ENCODE measurements at regions not wholly inside any gene's neighbourhood (a gene's known extent, or its start where the extent isn't known, plus 50 kb on each side); places are given as distances from the start of the nearest gene placed in this dataset.

DNA sequence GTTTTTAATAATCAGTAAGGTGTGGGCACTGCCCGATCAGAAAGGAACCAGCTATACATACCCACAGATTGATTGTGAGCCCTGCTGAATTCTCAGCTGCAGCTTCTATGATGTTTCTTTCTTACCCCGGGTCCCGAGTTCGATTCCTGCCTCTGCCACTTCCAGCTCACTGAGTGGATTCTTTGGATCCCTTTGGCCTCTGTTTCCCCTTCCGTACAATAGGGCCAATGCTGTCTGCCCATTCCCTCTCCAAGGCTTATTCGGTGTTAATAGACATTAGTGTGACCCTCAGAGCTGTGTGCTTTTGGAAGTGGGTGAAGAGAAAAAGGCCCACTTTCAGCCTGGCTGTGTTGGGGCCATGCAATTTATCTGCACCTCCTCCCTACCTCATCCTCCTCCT lies 115.8 kb downstream of the IRX5 start:
- no CpG with 5 or more reads among the region's 6 CpGs for WGBS (ENCODE audit: extremely low coverage, insufficient coverage, insufficient read length)
- no peak overlapping the region for H3K4ac ChIP-seq (ENCODE audit: low read depth, low read length)
- H3K79me2 ChIP-seq (ENCODE audit: control insufficient read depth, insufficient read depth, low read length, poor library complexity): no peaks in the 10 kb centered on the region

DNA sequence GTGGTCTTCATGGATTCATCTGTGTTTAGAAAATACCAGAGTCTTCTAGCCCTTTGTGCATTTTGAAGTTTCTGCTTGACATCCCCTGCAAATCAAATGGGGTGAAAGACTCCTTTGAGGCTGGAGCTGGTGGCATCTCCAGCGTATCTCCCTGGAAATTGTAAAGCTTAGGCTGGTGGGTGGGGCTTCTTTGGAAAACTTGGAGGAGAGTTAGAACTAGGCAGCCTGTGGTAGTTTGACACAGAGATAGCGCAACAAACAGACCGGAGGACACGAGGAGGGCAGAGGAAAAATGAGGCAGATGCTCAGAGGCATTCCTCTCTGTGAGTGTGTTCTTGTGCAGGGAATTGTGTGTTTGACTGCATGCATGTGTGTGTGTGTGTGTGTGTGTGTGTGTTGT lies 116.3 kb downstream of the IRX5 start:
- H3K4ac ChIP-seq (ENCODE audit: low read depth, low read length): no peak overlapping the region
- H2BK5ac ChIP-seq (ENCODE audit: low read depth, low read length, poor library complexity): no peak overlapping the region
- H3K27ac ChIP-seq (ENCODE audit: low read depth, low read length): no peak overlapping the region
- no peaks in the 10 kb centered on the region for H3K36me3 ChIP-seq (ENCODE audit: control insufficient read depth in 1 of 2, insufficient read depth in 2 of 2, low read length in 2 of 2)
- H4K12ac ChIP-seq (ENCODE audit: low read depth, low read length): no peak overlapping the region
- DNase-seq: no peak
- no peaks in the 10 kb centered on the region for H3K27me3 ChIP-seq (ENCODE audit: insufficient read depth, low read length)
- no peak overlapping the region for H2AFZ ChIP-seq (ENCODE audit: insufficient read depth, low read length, poor library complexity)
- H4K8ac ChIP-seq (ENCODE audit: low read depth, low read length): no peak overlapping the region
- H3K4me3 ChIP-seq (ENCODE audit: low read depth, low read length): no peak overlapping the region
- H3K18ac ChIP-seq (ENCODE audit: low read length): no peak overlapping the region
- H3K9me3 ChIP-seq (ENCODE audit: insufficient read depth, low read depth, low read length): peaks cover 5% of the 10 kb centered on the region
- H2AK5ac ChIP-seq (ENCODE audit: low read length): no peak overlapping the region
- H2BK12ac ChIP-seq (ENCODE audit: low read length): no peak overlapping the region
- H3K9ac ChIP-seq (ENCODE audit: low read length): no peak overlapping the region
- no peak overlapping the region for H3K14ac ChIP-seq (ENCODE audit: low read length)
- no peaks in the 10 kb centered on the region for H3K4me1 ChIP-seq (ENCODE audit: control insufficient read depth in 1 of 2, insufficient read depth in 2 of 2, low read length in 2 of 2)
- no peak overlapping the region for H4K91ac ChIP-seq (ENCODE audit: low read depth, low read length)
- H3K79me1 ChIP-seq (ENCODE audit: low read length): no peaks in the 10 kb centered on the region
- no peaks in the 10 kb centered on the region for H3K79me2 ChIP-seq (ENCODE audit: control insufficient read depth, insufficient read depth, low read length, poor library complexity)
- WGBS (ENCODE audit: extremely low coverage, insufficient coverage, insufficient read length): no CpG with 5 or more reads among the region's 4 CpGs
- no peak overlapping the region for H2BK120ac ChIP-seq (ENCODE audit: insufficient read depth, low read length, poor library complexity)
- no peak overlapping the region for H3K23ac ChIP-seq (ENCODE audit: low read length)
- H3K4me2 ChIP-seq (ENCODE audit: low read length): no peak overlapping the region

More for the DNA sequence above, 115.8 kb downstream of the IRX5 start:
- Histone ChIP-seq H3K36me3 (ENCODE audit: control insufficient read depth in 1 of 2, insufficient read depth in 2 of 2, low read length in 2 of 2) (no peaks in the 10 kb centered on the region), H3K4me3 (ENCODE audit: low read depth, low read length) (no peak overlapping the region), H4K8ac (ENCODE audit: low read depth, low read length) (no peak overlapping the region), H3K79me1 (ENCODE audit: low read length) (no peaks in the 10 kb centered on the region), H3K14ac (ENCODE audit: low read length) (no peak overlapping the region), H2BK120ac (ENCODE audit: insufficient read depth, low read length, poor library complexity) (no peak overlapping the region), H3K27ac (ENCODE audit: low read depth, low read length) (no peak overlapping the region), H2BK5ac (ENCODE audit: low read depth, low read length, poor library complexity) (no peak overlapping the region), H3K4me2 (ENCODE audit: low read length) (no peak overlapping the region), H2AFZ (ENCODE audit: insufficient read depth, low read length, poor library complexity) (no peak overlapping the region), H3K27me3 (ENCODE audit: insufficient read depth, low read length) (no peaks in the 10 kb centered on the region), H2AK5ac (ENCODE audit: low read length) (no peak overlapping the region), H2BK12ac (ENCODE audit: low read length) (no peak overlapping the region), H3K4me1 (ENCODE audit: control insufficient read depth in 1 of 2, insufficient read depth in 2 of 2, low read length in 2 of 2) (no peaks in the 10 kb centered on the region), H4K12ac (ENCODE audit: low read depth, low read length) (no peak overlapping the region), H3K23ac (ENCODE audit: low read length) (no peak overlapping the region), H4K91ac (ENCODE audit: low read depth, low read length) (no peak overlapping the region), H3K9ac (ENCODE audit: low read length) (no peak overlapping the region), H3K18ac (ENCODE audit: low read length) (no peak overlapping the region), H3K9me3 (ENCODE audit: insufficient read depth, low read depth, low read length) (peaks cover 4% of the 10 kb centered on the region)
- DNase-seq: no peak

DNA sequence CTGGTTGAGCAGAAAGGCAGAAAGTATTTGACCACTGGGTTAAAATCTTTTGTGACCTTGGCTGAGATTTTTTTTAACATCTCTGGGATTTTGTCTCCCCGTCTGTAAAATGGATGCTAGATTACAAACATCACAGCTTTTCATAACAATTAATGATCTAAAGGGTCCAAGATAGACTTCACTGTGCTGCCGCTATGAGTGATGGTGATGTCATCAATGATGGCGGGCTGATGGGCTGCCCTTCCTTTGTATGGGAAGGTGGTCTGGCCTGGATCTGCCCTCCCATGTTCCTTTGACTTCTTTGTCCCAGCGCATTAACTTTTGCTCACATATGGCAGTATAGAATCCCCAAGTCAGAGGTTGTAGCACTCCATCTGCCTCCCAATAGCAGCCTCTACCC lies 116.7 kb downstream of the IRX5 start:
- Histone ChIP-seq H3K23ac (ENCODE audit: low read length) (no peak overlapping the region), H2AFZ (ENCODE audit: insufficient read depth, low read length, poor library complexity) (no peak overlapping the region), H3K36me3 (ENCODE audit: control insufficient read depth in 1 of 2, insufficient read depth in 2 of 2, low read length in 2 of 2) (no peaks in the 10 kb centered on the region), H3K14ac (ENCODE audit: low read length) (no peak overlapping the region), H3K4me1 (ENCODE audit: control insufficient read depth in 1 of 2, insufficient read depth in 2 of 2, low read length in 2 of 2) (no peaks in the 10 kb centered on the region), H3K18ac (ENCODE audit: low read length) (no peak overlapping the region), H4K91ac (ENCODE audit: low read depth, low read length) (no peak overlapping the region), H3K27me3 (ENCODE audit: insufficient read depth, low read length) (no peaks in the 10 kb centered on the region), H2BK5ac (ENCODE audit: low read depth, low read length, poor library complexity) (no peak overlapping the region), H2BK12ac (ENCODE audit: low read length) (no peak overlapping the region), H3K9ac (ENCODE audit: low read length) (no peak overlapping the region), H2BK120ac (ENCODE audit: insufficient read depth, low read length, poor library complexity) (no peak overlapping the region), H3K4me3 (ENCODE audit: low read depth, low read length) (no peak overlapping the region), H4K12ac (ENCODE audit: low read depth, low read length) (no peak overlapping the region), H3K79me1 (ENCODE audit: low read length) (no peaks in the 10 kb centered on the region), H3K79me2 (ENCODE audit: control insufficient read depth, insufficient read depth, low read length, poor library complexity) (no peaks in the 10 kb centered on the region), H3K9me3 (ENCODE audit: insufficient read depth, low read depth, low read length) (peaks cover 5% of the 10 kb centered on the region), H2AK5ac (ENCODE audit: low read length) (no peak overlapping the region), H3K4ac (ENCODE audit: low read depth, low read length) (no peak overlapping the region), H3K27ac (ENCODE audit: low read depth, low read length) (no peak overlapping the region), H4K8ac (ENCODE audit: low read depth, low read length) (no peak overlapping the region), H3K4me2 (ENCODE audit: low read length) (no peak overlapping the region)
- no peak for DNase-seq
- no CpG with 5 or more reads among the region's 4 CpGs for WGBS (ENCODE audit: extremely low coverage, insufficient coverage, insufficient read length)

DNA sequence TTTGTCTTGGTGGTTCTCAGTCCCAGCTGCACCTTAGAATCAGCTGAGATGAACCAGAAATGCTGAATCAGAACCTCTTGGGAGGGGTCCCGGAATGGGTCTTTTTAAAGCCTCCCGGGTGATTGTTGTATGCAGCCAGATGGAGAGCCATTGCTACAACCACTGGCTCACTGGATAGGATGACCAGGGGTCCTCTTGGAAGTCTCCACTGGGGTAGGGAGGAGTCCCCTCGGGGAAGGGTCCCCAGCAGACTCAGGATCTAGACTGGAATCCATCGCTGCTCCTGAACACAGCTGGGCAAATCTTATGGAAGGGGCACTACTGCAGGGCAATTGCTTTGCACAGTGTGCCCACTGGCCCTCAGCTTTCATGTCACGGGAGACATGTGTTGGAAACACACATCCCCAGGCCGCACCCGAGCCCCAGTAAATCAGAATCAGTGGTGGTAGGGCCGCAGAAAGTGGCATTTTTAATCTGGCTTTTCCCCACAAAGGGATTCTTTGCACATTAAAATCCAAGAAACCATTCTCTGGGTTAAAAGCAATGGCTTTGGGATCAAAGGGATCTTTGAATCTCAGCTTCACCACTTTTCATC lies 117.3 kb downstream of the IRX5 start:
- no peak overlapping the region for H3K4me3 ChIP-seq (ENCODE audit: low read depth, low read length)
- no CpG with 5 or more reads among the region's 8 CpGs for WGBS (ENCODE audit: extremely low coverage, insufficient coverage, insufficient read length)

More for the DNA sequence above, 117.3 kb downstream of the IRX5 start:
- no peaks in the 10 kb centered on the region for H3K79me1 ChIP-seq (ENCODE audit: low read length)
- H3K18ac ChIP-seq (ENCODE audit: low read length): no peak overlapping the region
- no peaks in the 10 kb centered on the region for H3K27me3 ChIP-seq (ENCODE audit: insufficient read depth, low read length)
- no peak for DNase-seq
- no peaks in the 10 kb centered on the region for H3K36me3 ChIP-seq (ENCODE audit: control insufficient read depth in 1 of 2, insufficient read depth in 2 of 2, low read length in 2 of 2)
- no peaks in the 10 kb centered on the region for H3K4me1 ChIP-seq (ENCODE audit: control insufficient read depth in 1 of 2, insufficient read depth in 2 of 2, low read length in 2 of 2)
- H4K91ac ChIP-seq (ENCODE audit: low read depth, low read length): no peak overlapping the region
- H4K8ac ChIP-seq (ENCODE audit: low read depth, low read length): no peak overlapping the region
- H3K9ac ChIP-seq (ENCODE audit: low read length): no peak overlapping the region
- peaks cover 5% of the 10 kb centered on the region for H3K9me3 ChIP-seq (ENCODE audit: insufficient read depth, low read depth, low read length)
- no peak overlapping the region for H3K4me2 ChIP-seq (ENCODE audit: low read length)
- no peak overlapping the region for H2BK120ac ChIP-seq (ENCODE audit: insufficient read depth, low read length, poor library complexity)
- H3K23ac ChIP-seq (ENCODE audit: low read length): no peak overlapping the region
- H3K4ac ChIP-seq (ENCODE audit: low read depth, low read length): no peak overlapping the region
- H2BK5ac ChIP-seq (ENCODE audit: low read depth, low read length, poor library complexity): no peak overlapping the region
- H2AFZ ChIP-seq (ENCODE audit: insufficient read depth, low read length, poor library complexity): no peak overlapping the region
- no peak overlapping the region for H3K27ac ChIP-seq (ENCODE audit: low read depth, low read length)
- H3K79me2 ChIP-seq (ENCODE audit: control insufficient read depth, insufficient read depth, low read length, poor library complexity): no peaks in the 10 kb centered on the region
- H2BK12ac ChIP-seq (ENCODE audit: low read length): no peak overlapping the region
- H3K14ac ChIP-seq (ENCODE audit: low read length): no peak overlapping the region
- H2AK5ac ChIP-seq (ENCODE audit: low read length): no peak overlapping the region
- H4K12ac ChIP-seq (ENCODE audit: low read depth, low read length): no peak overlapping the region
